ENCODE measurements at regions not wholly inside any gene's neighbourhood (a gene's known extent, or its start where the extent isn't known, plus 50 kb on each side); places are given as distances from the start of the nearest gene placed in this dataset.

- TF ChIP-seq SMC3 (conservative IDR thresholded peaks at IDR 0.05; ENCODE audit: poor library complexity) (no peak), CTCF (IDR thresholded peaks at IDR 0.05; ENCODE audit: poor library complexity, severe bottlenecking) (no peak), POLR2AphosphoS5 (IDR thresholded peaks at IDR 0.05) (no peak), MXI1 (conservative IDR thresholded peaks at IDR 0.05; ENCODE audit: poor library complexity, severe bottlenecking) (no peak), EP300 (conservative IDR thresholded peaks at IDR 0.05; ENCODE audit: poor library complexity, severe bottlenecking) (no peak)
- TF ChIP-seq, protein P1, sequence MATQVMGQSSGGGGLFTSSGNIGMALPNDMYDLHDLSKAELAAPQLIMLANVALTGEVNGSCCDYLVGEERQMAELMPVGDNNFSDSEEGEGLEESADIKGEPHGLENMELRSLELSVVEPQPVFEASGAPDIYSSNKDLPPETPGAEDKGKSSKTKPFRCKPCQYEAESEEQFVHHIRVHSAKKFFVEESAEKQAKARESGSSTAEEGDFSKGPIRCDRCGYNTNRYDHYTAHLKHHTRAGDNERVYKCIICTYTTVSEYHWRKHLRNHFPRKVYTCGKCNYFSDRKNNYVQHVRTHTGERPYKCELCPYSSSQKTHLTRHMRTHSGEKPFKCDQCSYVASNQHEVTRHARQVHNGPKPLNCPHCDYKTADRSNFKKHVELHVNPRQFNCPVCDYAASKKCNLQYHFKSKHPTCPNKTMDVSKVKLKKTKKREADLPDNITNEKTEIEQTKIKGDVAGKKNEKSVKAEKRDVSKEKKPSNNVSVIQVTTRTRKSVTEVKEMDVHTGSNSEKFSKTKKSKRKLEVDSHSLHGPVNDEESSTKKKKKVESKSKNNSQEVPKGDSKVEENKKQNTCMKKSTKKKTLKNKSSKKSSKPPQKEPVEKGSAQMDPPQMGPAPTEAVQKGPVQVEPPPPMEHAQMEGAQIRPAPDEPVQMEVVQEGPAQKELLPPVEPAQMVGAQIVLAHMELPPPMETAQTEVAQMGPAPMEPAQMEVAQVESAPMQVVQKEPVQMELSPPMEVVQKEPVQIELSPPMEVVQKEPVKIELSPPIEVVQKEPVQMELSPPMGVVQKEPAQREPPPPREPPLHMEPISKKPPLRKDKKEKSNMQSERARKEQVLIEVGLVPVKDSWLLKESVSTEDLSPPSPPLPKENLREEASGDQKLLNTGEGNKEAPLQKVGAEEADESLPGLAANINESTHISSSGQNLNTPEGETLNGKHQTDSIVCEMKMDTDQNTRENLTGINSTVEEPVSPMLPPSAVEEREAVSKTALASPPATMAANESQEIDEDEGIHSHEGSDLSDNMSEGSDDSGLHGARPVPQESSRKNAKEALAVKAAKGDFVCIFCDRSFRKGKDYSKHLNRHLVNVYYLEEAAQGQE (IDR thresholded peaks at IDR 0.05; ENCODE audit: borderline replicate concordance): no peak
Observed at GRCh38 chr5:86885489-86886230, 267.9 kb downstream of the COX7C start.

Data from neural cell (in vitro differentiated cells).